Testis (tissue), 2 donors: ENCODE measurements at regions not wholly inside any gene's neighbourhood (a gene's known extent, or its start where the extent isn't known, plus 50 kb on each side); places are given as distances from the start of the nearest gene placed in this dataset.
A peak's percentile ranks its signal among the peaks of the same experiment; 100 is the strongest.

Experiments
- DNase-seq: peaks from one replicate; pipeline ENCODE4 v3.0.0-alpha.2; 2019
- H3K27ac ChIP-seq, 2 donors: fragments of 200-600 bp; sonication (generic); one replicate each; pipeline ENCODE4 v1.5.1; 2019
- H3K27me3 ChIP-seq: fragments of 200-600 bp; sonication (generic); one replicate; pipeline ENCODE4 v1.5.1; 2019
- H3K36me3 ChIP-seq: fragments of 200-600 bp; sonication (generic); one replicate; pipeline ENCODE4 v1.5.1; 2017; ENCODE audit warnings: low read depth; ENCODE audit errors: missing control alignments
- H3K4me1 ChIP-seq: fragments of 200-600 bp; sonication (generic); one replicate; pipeline ENCODE4 v1.5.1; 2019
- H3K4me3 ChIP-seq, 2 donors: fragments of 200-600 bp; sonication (generic); one replicate each; pipeline ENCODE4 v1.5.1; 2017 to 2019
- H3K9me3 ChIP-seq: fragments of 200-600 bp; sonication (generic); one replicate; pipeline ENCODE4 v1.5.1; 2017
- POLR2A ChIP-seq: fragments of 450-650 bp; IDR thresholded peaks from one replicate; pipeline ENCODE4 v1.6.1; 2017; ENCODE audit warnings: antibody characterized with exemption, mild to moderate bottlenecking, moderate library complexity
- WGBS, 2 donors: methylation state at CpG; one replicate each; pipeline ENCODE4 v1.1.5; 2018; 5-methylcytosine and 5-hydroxymethylcytosine counted together
- intact Hi-C: fragments of 100-400 bp; cut with DNase I; formaldehyde crosslinking; loops from one replicate; pipeline ENCODE4 v1.15.1; 2023; ENCODE audit warnings: low total_unique reads
- TF ChIP-seq, protein P1 (sequence below), 3 experiments: fragments of 450-650 bp in 2 of 3; fragments of 200-600 bp in 1 of 3; sonication (generic) in 1 of 3; IDR thresholded peaks; one replicate each; pipeline ENCODE4 v1.5.1; 2016 to 2019; ENCODE audit warnings: antibody characterized with exemption in 3 of 3, mild to moderate bottlenecking in 2 of 3, moderate library complexity in 1 of 3

GRCh38 chr7:131952365-131952764 lies 395.9 kb upstream of the PODXL start:
- Histone ChIP-seq H3K27ac (no peak overlapping the region), H3K4me1 (no peaks in the 10 kb centered on the region), H3K9me3 (no peaks in the 10 kb centered on the region), H3K36me3 (no peaks in the 10 kb centered on the region), H3K27me3 (no peaks in the 10 kb centered on the region), H3K4me3 (no peak overlapping the region)
- 91 to 99% methylated on average over 8 of the region's 8 CpGs for WGBS, 2 donors
- intact Hi-C loops, result no loop called here
- no peak for TF ChIP-seq POLR2A
- TF ChIP-seq, protein P1, sequence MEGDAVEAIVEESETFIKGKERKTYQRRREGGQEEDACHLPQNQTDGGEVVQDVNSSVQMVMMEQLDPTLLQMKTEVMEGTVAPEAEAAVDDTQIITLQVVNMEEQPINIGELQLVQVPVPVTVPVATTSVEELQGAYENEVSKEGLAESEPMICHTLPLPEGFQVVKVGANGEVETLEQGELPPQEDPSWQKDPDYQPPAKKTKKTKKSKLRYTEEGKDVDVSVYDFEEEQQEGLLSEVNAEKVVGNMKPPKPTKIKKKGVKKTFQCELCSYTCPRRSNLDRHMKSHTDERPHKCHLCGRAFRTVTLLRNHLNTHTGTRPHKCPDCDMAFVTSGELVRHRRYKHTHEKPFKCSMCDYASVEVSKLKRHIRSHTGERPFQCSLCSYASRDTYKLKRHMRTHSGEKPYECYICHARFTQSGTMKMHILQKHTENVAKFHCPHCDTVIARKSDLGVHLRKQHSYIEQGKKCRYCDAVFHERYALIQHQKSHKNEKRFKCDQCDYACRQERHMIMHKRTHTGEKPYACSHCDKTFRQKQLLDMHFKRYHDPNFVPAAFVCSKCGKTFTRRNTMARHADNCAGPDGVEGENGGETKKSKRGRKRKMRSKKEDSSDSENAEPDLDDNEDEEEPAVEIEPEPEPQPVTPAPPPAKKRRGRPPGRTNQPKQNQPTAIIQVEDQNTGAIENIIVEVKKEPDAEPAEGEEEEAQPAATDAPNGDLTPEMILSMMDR (IDR thresholded peaks at IDR 0.05), result no peak
- no peak for DNase-seq

GRCh38 chr7:131950758-131951157 lies 394.3 kb upstream of the PODXL start:
- H3K4me3 ChIP-seq, result no peak overlapping the region
- TF ChIP-seq, protein P1 (IDR thresholded peaks at IDR 0.05), result no peak
- TF ChIP-seq POLR2A, result no peak
- WGBS, 2 donors, result 36 to 42% methylated on average over 1 of the region's 1 CpG
- H3K27ac ChIP-seq, result no peak overlapping the region
- H3K27me3 ChIP-seq, result no peaks in the 10 kb centered on the region
- DNase-seq, result no peak
- peaks cover 2% of the 10 kb centered on the region for H3K4me1 ChIP-seq
- H3K36me3 ChIP-seq, result no peaks in the 10 kb centered on the region
- H3K9me3 ChIP-seq, result no peaks in the 10 kb centered on the region
- intact Hi-C loops, result no loop called here

DNA sequence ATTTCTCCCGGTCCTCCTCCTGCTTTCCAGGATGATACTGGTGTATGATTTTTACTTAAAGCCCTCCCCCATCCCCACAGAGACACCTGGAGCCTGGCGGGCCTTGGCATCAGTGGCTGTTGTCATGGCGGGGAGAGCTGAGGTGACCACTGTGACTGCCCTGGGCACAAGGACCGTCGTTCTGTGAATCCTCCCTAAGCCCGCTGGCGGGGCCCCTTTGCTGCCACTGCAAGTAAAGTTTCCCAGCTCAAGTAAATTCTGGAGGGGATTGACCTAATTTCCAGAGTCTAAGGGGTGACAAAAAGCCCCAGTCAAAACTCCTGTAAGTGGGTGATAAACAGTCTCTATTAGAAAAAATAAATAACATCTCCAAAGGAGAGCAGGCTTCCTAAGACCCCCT lies 393.2 kb upstream of the PODXL start:
- Histone ChIP-seq H3K4me1 (peaks cover 5% of the 10 kb centered on the region), H3K36me3 (no peaks in the 10 kb centered on the region), H3K9me3 (no peaks in the 10 kb centered on the region), H3K27me3 (no peaks in the 10 kb centered on the region), H3K27ac (no peak overlapping the region), H3K4me3 (no peak overlapping the region)
- intact Hi-C loops, result loop anchor here (10.0 kb wide), 1 partner anchor 635 kb away; no protein-coding TSS in a partner anchor
- TF ChIP-seq POLR2A, result no peak
- TF ChIP-seq, protein P1 (IDR thresholded peaks at IDR 0.05), result no peak
- no peak for DNase-seq
- 85 to 89% methylated on average over 7 of the region's 7 CpGs for WGBS, 2 donors

DNA sequence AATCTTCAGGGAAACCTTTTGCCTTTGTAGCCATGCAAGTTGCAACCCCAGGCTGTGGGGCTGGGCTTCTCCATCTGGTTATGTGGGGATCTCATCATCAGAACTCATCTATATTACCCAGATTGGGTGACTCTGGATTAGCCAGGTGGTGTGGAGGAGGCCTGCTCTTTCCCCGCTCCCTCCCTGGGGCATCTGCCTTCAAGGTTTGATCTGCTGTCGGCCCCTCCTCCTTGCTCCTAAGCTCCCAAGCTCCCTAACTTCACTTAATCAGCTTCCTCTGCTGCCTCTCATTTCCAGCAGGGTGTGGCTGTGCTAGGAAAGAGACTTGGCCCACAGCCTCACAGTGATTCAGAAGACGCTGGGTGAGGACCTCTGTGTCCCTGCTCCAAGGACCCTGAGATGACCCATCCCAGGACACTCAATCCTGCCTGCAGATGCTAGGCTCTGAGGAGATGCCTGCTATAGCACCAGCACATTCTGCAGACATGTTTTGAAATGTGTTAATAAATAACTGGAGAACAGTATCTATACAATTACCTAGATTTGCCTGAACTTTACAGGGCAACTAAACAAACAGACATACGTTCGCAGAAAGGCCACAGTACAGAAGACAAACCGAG lies 392.1 kb upstream of the PODXL start:
- Histone ChIP-seq H3K27me3 (no peaks in the 10 kb centered on the region), H3K36me3 (no peaks in the 10 kb centered on the region), H3K27ac (no peak overlapping the region), H3K9me3 (no peaks in the 10 kb centered on the region), H3K4me1 (peaks cover 5% of the 10 kb centered on the region), H3K4me3 (no peak overlapping the region)
- TF ChIP-seq POLR2A, result no peak
- TF ChIP-seq, protein P1 (IDR thresholded peaks at IDR 0.05), result no peak
- peak; percentile 44 for DNase-seq
- intact Hi-C loops, result loop anchor here (10.0 kb wide), 1 partner anchor 636 kb away; no protein-coding TSS in a partner anchor
- 61 to 68% methylated on average over 4 to 6 of the region's 6 CpGs for WGBS, 2 donors

DNA sequence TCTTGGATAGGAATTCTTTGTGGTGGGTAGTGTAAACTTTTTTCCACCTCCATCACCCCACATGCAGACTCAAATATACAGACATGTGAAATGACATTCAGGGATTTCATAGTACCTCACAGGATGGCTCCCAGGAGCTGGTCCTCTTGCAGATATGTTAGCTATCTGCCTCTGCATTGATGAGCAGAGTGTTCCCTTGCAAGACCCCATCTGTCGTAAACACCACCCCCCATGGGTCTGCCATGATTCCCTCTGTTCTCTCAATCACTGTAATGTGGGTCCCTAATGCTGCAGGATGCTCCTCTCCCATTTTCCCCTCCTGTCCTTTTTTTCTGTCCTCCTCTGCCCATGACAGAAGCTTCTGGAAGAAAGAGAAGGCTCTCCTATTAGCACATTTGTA lies 391.2 kb upstream of the PODXL start:
- Histone ChIP-seq H3K27ac (no peak overlapping the region), H3K27me3 (no peaks in the 10 kb centered on the region), H3K4me3 (no peak overlapping the region), H3K36me3 (no peaks in the 10 kb centered on the region), H3K9me3 (no peaks in the 10 kb centered on the region), H3K4me1 (peaks cover 5% of the 10 kb centered on the region)
- 94 to 100% methylated on average over 1 of the region's 1 CpG for WGBS, 2 donors
- TF ChIP-seq, protein P1 (IDR thresholded peaks at IDR 0.05), result no peak
- TF ChIP-seq POLR2A, result no peak
- intact Hi-C loops, result loop anchor here (10.0 kb wide), 1 partner anchor 637 kb away; no protein-coding TSS in a partner anchor
- no peak for DNase-seq
